ENCODE measurements at regions not wholly inside any gene's neighbourhood (a gene's known extent, or its start where the extent isn't known, plus 50 kb on each side); places are given as distances from the start of the nearest gene placed in this dataset.
"Not testable (repeated sequence)": the region's sequence is repeated elsewhere in the genome, so short reads cannot be mapped to it uniquely, and the experiment has no call there.

GRCh38 chr2:156781677-156782076 lies 345.5 kb downstream of the GPD2 start:
- CTCF ChIA-PET; in situ Hi-C loops (cut with HindIII; ENCODE audit: low pct_unique_long_range_greater_than_20kb, low sequenced_read_pairs); H3K27me3 ChIP-seq (ENCODE audit: control insufficient read depth, insufficient read depth, low read length); H3K27ac ChIP-seq (ENCODE audit: low read length); intact Hi-C loops (cut with micrococcal nuclease; ENCODE audit: unreplicated experiment); H3K36me3 ChIP-seq (ENCODE audit: control insufficient read depth, insufficient read depth, low read length); BruUV-seq (replicated peaks); H3K9me3 ChIP-seq (ENCODE audit: control insufficient read depth, insufficient read depth, low read depth, low read length); H3K4me3 ChIP-seq (ENCODE audit: low read depth in 2 of 2, low read length in 2 of 2); DNase-seq (ENCODE audit: low read depth, low spot score); POLR2A ChIA-PET; ATAC-seq; H3K4me1 ChIP-seq (ENCODE audit: control insufficient read depth, insufficient read depth, low read length): not testable (repeated sequence)
- TF ChIP-seq TCF7L2 (IDR thresholded peaks at IDR 0.05; ENCODE audit: low read depth, low read length) = peak; percentile 67

DNA sequence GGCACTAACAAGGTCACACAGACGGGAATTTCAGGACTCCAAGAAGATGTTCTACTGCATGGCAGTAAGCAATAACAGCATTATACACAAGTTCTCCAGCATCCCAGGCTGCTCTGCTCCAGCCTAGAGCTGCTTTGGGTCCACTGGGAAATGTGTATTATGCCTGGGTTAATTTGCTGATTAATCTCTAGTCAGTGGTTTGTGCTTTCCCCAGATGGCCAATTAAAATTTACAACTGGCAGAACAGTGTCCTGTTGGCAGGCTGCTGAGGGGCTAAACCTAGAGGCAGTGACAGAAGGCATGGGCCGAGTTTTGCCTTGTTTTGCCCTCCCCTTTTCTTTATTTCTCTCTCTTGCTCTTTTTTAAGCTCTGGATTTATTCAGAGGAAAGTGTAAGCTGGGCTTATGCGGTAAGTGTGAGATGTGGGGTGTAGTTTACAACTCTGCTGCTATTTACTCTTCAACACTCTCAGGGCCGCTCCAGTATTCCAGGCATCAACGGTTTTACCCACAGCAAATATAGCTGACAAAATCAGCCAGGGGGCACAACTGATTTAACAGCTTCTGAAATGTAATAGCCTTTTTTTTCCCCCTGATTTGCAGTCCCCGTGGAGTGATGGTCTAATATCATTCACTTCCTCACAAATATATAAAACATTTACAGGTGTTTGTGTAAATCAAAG lies 348.0 kb downstream of the GPD2 start:
- DNase-seq (ENCODE audit: low read depth, low spot score) (no peak), ATAC-seq (peak; percentile 45; the same call in 1 of the 2 replicates)
- no peak overlapping the region for H3K4me3 ChIP-seq (ENCODE audit: low read depth in 2 of 2, low read length in 2 of 2)
- ChIA-PET POLR2A (no interaction called here), CTCF (no interaction called here)
- H3K27ac ChIP-seq (ENCODE audit: low read length) = no peak overlapping the region
- TF ChIP-seq TCF7L2 (IDR thresholded peaks at IDR 0.05; ENCODE audit: low read depth, low read length) (no peak), CTCF (IDR thresholded peaks at IDR 0.05) (no peak), POLR2AphosphoS5 (IDR thresholded peaks at IDR 0.05; ENCODE audit: low read depth, low read length) (no peak), REST (IDR thresholded peaks at IDR 0.05; ENCODE audit: insufficient read depth in 1 of 2, low read depth in 2 of 2, low read length in 1 of 2) (no peak), SIN3A (IDR thresholded peaks at IDR 0.05; ENCODE audit: borderline replicate concordance, insufficient read depth, low read depth, low read length) (no peak)
- no peaks in the 10 kb centered on the region for H3K9me3 ChIP-seq (ENCODE audit: control insufficient read depth, insufficient read depth, low read depth, low read length)
- no TSS peak for BruUV-seq (replicated peaks)
- H3K27me3 ChIP-seq (ENCODE audit: control insufficient read depth, insufficient read depth, low read length) = no peaks in the 10 kb centered on the region
- no peaks in the 10 kb centered on the region for H3K4me1 ChIP-seq (ENCODE audit: control insufficient read depth, insufficient read depth, low read length)
- in situ Hi-C loops (cut with HindIII; ENCODE audit: low pct_unique_long_range_greater_than_20kb, low sequenced_read_pairs) (no loop called here), intact Hi-C loops (cut with micrococcal nuclease; ENCODE audit: unreplicated experiment) (no loop called here)
- H3K36me3 ChIP-seq (ENCODE audit: control insufficient read depth, insufficient read depth, low read length) = no peaks in the 10 kb centered on the region

DNA sequence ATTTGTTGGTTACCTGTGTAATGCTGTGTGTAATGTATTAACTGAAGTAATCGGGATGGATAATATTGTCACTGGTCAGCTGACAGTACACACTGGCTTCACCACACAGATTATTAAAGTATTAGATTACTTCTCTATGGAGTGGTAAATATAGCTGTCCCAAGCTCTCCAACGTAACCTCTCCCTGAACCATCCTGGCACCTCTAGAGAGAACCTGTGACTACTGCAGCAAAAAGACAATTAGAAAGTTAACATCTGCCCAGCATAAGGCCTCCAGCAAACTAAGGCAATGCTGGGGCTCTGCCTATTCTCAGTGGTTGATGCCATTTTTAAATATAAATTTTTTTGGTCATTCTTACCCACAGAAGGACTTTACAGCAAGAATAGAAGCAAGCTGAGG lies 351.3 kb downstream of the GPD2 start:
- H3K36me3 ChIP-seq (ENCODE audit: control insufficient read depth, insufficient read depth, low read length) = no peaks in the 10 kb centered on the region
- H3K9me3 ChIP-seq (ENCODE audit: control insufficient read depth, insufficient read depth, low read depth, low read length) = no peaks in the 10 kb centered on the region
- CTCF ChIA-PET = no interaction called here
- no peak overlapping the region for H3K27ac ChIP-seq (ENCODE audit: low read length)
- no peak for TF ChIP-seq TCF7L2 (IDR thresholded peaks at IDR 0.05; ENCODE audit: low read depth, low read length)
- no peak for TF ChIP-seq REST (IDR thresholded peaks at IDR 0.05; ENCODE audit: insufficient read depth in 1 of 2, low read depth in 2 of 2, low read length in 1 of 2)
- TF ChIP-seq CTCF (IDR thresholded peaks at IDR 0.05) = no peak
- TF ChIP-seq POLR2AphosphoS5 (IDR thresholded peaks at IDR 0.05; ENCODE audit: low read depth, low read length) = no peak
- TF ChIP-seq SIN3A (IDR thresholded peaks at IDR 0.05; ENCODE audit: borderline replicate concordance, insufficient read depth, low read depth, low read length) = no peak
- H3K27me3 ChIP-seq (ENCODE audit: control insufficient read depth, insufficient read depth, low read length) = no peaks in the 10 kb centered on the region
- DNase-seq (ENCODE audit: low read depth, low spot score) (no peak), ATAC-seq (no peak)
- BruUV-seq (replicated peaks) = no TSS peak
- no peaks in the 10 kb centered on the region for H3K4me1 ChIP-seq (ENCODE audit: control insufficient read depth, insufficient read depth, low read length)
- no peak overlapping the region for H3K4me3 ChIP-seq (ENCODE audit: low read depth in 2 of 2, low read length in 2 of 2)
- POLR2A ChIA-PET = no interaction called here
- in situ Hi-C loops (cut with HindIII; ENCODE audit: low pct_unique_long_range_greater_than_20kb, low sequenced_read_pairs) (no loop called here), intact Hi-C loops (cut with micrococcal nuclease; ENCODE audit: unreplicated experiment) (no loop called here)
